GM23248 (cell line): ENCODE measurements at regions not wholly inside any gene's neighbourhood (a gene's known extent, or its start where the extent isn't known, plus 50 kb on each side); places are given as distances from the start of the nearest gene placed in this dataset.

Experiments
- EZH2 ChIP-seq: fragments of 200-600 bp; sonication (generic); IDR thresholded peaks from 2 replicates; pipeline ENCODE4 v1.6.1; 2018; ENCODE audit warnings: antibody characterized with exemption, mild to moderate bottlenecking; ENCODE audit not compliant: insufficient read depth, poor library complexity, severe bottlenecking
- EZH2phosphoT487 ChIP-seq: fragments of 200-600 bp; sonication (generic); IDR thresholded peaks from 2 replicates; pipeline ENCODE4 v1.6.1; 2018; ENCODE audit warnings: antibody characterized with exemption, moderate library complexity, mild to moderate bottlenecking, low read depth; ENCODE audit not compliant: insufficient read depth

DNA sequence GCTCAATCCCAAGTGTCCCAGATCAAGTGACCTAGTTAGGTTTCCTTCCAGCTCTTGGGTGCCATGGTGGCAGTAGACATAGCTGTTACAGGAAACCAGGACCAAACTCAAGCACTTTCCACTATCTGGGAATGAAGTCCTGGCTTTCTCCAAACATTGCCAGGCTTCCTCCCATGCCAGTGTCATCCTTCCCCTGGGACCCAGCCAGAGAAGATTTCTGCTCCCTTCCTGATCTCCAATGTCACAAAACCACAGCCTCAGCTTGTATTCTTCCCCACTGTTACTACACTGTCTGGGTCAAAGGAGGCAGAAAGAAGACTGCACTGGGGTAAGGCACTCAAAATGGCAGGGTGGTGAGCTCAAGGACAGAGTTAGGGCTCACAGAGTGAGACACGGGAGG lies 347.1 kb downstream of the TNS1 start:
- TF ChIP-seq EZH2 = no peak
- no peak for TF ChIP-seq EZH2phosphoT487
